HG03432 (cell line): ENCODE measurements at regions not wholly inside any gene's neighbourhood (a gene's known extent, or its start where the extent isn't known, plus 50 kb on each side); places are given as distances from the start of the nearest gene placed in this dataset.

ENCODE experiments used
- ATAC-seq: cut with Tn5 transposase; IDR thresholded peaks from one replicate; pipeline ENCODE4 v1.9.1; 2021; ENCODE audit warnings: mild to moderate bottlenecking, moderate library complexity; ENCODE audit not compliant: unreplicated experiment

DNA sequence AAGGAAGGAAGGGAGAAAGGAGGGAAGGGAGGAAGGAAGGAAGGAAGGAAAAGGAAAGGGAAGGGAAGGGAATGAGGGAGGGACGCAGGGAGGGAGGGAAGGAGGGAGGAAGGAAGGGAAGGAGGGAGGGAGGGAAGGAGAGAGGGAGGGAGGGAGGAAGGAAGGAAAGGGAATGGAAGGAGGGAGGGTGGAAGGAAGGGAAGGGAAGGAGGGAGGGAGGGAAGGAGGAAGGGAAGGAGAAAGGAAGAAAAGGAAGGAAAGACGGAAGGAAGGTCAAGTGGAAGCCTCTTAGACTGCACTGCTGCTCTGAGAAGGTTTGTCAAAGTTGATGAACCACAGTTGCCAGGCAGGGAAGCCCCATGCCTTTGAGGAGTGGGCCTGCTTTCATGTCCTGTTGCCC lies 324.3 kb upstream of the ZFP64 start:
- no peak for ATAC-seq

DNA sequence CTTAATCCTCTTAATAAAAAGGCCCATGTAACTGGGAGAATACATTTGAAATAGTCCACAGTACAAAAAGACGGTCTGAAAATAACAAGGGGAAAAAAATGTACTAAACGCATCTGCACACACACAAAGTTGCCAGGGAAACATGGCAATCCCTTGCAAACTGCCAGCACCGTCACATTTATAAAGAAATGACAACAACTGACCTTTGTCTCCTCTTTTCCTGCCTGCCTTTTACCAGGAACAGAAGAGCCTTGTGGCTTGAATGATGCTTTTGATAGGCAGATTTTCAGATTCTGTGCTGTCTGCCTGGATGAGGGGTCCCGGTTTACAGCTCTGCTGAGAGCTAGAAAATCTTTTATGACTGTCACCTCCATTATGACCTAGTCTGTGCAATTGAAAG lies 308.6 kb upstream of the ZFP64 start:
- no peak for ATAC-seq

DNA sequence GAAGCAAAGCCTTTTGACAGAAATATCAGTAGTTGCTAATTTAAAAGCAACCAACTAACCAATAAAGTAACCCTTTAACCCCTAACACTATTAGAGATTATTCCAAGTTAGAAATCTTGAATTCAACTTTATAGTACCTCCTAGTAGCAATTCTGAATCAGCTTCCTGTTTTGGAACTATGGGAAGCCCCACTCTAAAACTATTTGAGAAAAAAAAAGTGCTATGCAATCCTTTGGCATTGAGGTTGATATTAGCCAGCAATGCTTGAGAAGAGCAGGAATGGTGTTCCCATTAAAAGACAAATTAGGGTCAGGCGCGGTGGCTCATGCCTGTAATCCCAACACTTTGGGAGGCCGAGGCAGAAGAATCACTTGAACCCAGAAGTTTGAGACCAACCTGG lies 306.2 kb upstream of the ZFP64 start:
- ATAC-seq: no peak

DNA sequence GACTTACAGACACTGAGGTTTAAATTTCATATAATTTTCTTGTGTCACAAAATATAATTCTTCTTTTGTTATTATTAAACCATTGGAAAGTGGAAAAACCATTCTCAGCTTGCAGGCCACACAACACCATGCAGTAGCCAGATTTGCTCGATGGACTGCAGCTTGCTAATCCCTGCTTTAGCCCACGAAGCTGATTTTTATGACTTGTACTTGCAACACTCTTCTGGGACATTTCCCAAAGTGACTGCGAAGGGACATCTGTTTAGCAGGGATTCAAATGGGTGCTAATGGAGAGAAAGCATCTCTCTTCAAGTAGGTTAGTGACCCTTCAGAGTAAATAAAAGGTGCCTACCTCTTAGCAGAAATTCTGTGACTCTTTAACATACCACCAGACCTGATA lies 304.6 kb upstream of the ZFP64 start:
- ATAC-seq: no peak

DNA sequence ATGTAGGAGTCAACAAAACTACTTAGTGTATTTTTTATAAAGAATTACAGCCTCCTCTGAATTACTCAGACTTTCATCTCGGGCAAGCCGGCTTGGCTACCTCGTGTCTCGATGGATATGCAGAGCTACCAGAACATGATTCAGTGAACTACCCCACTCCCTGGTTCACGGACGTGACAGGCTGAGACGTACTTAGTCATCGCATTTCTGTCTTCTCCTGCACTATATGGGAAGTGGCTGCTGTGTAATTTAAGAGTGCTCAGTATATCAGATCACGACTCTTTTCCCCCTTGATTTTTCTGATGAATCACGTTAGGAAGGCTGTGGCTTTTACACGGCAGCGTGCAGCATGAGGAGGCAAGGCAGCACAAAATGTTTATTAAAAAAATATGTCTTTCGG lies 302.7 kb upstream of the ZFP64 start:
- no peak for ATAC-seq

DNA sequence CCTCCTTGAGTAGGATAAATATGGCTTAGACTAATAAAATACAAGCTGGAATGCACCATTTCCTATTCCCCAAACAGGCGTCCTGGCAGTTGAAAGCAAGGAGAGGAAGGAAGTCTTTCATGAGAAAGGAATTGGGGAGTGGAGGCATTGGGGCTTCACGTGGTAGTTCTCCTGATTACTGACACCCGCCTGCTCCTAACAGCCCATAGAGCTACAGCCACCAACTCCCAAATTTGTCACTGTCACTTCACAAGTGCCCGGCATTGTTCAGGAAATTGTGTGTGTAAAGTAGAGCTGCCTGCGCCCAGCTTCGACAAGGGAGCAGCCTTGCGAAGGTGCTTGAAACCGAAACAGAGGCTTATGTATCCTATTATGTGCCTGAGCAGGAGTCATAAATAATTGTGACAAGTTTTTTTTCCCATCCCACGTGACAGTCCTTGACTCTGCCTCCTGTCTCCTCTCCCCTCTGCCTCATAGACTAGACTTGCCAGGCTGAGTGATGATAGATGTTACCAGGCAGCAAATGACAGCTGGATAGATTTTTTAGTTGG lies 301.7 kb upstream of the ZFP64 start:
- no peak for ATAC-seq

DNA sequence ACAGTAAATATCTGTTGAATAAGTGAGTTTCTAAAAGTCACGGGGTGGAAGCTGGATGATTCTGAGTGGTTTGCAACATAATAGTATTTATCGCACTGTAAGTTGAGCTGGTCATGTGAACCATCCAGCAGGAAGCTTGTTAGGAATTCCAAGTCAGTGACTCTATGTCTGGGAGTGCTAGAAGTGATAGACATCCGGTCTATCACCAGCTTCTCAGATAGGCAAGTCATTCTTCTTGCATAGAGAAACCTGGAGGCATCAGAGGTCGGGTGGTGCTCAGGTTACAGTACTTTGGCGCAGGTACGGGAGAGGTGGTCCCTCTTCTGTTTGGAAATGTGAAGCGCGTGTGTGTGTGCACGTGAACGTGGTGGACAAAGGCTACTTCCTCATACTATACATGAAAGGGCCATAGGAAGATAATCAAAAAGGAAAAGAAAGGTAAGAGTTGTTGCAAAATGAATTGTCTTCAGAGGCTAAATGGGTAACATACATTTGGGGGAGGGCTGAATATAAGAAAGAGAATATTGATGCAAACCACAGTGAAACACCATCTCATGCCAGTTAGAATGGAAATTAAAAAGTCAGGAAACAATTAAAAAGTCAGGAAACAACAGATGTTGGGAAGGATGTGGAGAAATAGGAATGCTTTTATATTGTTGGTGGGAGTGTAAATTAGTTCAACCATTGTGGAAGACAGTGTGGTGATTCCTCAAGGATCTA lies 299.3 kb upstream of the ZFP64 start:
- no peak for ATAC-seq

DNA sequence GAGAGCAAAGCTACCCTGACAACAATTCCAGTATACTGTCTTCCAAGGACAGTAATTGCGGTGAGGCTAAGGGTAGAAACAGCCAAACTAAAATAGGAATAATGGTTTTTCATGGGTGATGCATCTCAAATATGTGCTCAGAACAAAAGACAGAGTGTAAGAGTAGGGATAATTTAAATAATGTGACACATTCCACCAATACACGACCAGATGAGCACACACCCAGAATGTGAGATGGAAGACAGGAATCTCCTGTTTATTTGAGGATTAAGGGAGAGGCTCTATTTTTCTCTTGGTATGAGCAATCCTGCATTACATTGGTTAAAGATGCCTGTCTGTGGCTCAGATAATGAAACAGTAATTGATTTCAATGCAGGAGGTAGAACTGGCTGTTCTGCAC lies 292.9 kb upstream of the ZFP64 start:
- ATAC-seq: no peak

DNA sequence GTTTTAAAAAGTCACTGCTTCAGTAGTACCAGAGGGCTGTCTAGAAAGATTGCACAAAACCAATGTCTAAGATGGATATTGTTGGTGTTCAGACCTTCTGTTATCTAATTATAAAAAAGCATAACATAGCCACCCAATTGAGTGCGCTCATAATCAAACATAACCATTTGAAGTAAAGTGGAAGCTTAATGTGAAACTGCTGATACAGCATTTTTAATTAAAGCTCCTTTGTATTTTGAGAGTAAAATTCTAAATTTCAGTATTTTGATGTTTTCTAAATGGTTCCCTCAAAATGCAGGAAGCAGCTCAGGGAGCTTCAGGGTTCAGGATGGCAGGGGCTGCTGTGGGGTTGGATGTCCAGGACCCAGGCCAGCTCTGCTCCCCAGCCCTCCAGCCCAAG lies 291.8 kb upstream of the ZFP64 start:
- ATAC-seq: no peak

DNA sequence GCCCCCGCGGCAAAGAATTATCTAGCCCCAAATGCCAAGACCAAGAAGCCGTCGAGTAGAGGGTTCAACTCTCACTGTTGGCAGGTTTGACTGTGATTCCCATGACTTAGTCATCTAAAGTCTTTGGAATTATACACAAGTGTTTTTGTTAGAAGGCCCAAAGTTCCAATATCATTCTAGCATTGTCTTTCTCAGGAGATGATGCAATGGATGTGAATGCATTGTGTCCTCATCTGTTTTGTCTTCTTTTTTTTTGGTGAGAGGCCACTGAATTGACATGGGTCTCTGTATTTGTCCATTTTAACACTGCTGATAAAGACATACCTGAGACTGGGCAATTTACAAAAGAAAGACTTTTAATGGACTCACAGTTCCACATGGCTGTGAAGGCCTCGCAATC lies 290.5 kb upstream of the ZFP64 start:
- ATAC-seq: no peak

DNA sequence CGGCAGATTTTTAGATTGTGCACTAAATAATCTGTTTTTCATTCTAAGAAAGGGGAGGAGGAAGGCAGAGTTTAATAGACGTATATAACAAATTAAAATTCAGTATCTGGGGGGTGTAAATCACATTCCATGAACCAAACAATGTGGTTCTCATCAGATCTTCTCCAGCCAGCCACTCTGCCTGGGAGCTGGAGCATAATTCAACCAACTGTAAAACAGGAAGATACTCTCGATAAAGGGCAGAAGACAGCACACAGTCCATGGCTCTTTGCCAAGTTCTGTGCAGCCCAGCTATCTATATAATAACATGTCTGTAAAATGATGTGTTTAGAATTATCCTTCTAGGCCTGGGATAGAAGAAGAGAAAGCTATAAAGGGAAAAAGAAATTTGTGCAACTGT lies 289.9 kb upstream of the ZFP64 start:
- ATAC-seq: no peak

DNA sequence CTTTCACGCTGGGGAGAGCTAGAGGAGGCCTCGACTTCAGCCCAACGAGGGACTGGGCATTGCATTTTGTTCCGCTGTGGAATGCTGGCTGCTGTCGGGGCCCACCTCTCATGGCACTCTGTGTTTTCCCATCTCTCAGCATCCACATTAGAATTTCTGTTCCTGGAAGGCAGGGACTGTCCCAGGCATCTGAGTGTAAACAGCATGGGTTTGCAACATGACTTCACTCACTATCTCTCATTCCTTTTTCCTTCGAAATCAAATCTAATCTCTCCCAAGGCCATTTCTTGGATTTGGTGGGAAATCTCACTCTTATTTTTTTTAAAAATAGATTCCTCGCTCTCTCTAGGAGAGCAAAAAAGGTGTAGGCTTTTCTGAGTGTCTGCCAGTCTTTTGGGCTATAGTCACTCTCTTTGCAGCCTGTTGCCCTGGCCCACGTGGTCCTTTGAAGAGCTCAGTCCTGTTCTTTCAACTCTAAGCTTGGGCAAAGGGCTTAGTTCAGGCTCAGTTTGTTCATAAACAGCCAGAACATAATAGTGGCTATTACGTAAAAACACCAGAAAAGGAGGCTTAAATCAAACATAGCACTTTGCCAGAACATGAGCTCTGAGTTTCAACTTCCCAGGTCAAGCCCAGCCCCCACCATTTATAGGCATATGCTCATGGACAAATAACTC lies 284.6 kb upstream of the ZFP64 start:
- no peak for ATAC-seq

DNA sequence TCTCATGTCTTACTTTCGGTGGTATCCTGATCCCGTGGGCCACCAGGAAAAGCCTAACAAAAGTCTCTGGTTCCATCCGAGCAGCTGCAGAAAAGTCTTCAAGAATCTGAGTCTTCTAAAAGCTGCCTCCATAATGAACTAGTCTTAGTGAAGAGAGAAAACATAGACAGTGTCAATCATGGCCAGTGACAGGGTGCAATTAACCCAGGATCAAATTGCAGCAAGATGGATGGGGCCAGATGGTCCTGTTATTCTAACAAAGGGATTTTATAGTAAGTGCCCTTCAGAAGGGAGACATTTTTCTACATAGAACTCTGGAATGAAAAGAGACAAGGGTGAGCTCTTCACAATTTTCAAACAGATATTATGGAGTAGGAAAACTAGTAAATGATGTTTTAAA lies 281.6 kb upstream of the ZFP64 start:
- ATAC-seq: no peak

DNA sequence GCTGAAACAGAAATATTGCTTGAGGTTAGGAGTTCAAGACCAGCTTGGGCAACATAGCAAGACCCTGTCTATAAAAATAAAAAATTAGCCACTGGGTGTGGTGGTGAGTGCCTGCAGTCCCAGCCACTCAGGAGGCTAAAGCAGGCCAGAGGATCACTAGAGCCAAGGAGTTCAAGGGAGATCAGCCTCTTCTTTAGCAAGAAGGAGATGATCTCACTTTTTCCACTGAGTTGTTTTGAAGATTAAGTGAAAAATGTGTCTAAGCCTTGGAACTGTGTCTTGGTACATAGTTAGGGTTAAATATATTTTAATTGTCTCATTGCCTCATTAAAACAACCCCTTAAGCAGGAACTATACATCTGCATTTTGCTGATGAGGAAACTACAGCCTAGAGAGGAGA lies 279.0 kb upstream of the ZFP64 start:
- no peak for ATAC-seq

DNA sequence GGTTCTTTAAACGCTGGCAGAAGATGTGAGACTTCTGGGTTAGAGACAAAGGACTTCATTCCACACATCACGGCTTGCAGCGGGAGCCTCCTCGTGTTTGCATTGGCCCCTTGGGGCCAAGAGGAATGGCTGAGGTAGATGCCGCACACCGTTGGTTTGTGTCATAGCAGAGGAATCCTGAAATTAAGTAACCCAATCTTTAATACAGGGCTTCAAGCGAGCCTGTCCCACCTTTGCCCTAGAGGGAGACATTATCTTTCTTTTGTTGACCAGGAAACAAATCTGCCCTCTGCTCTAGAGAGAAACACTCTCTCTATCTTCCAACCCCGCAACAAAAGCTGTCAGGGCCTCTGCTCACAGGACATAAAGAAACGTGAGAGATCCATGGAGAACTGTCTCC lies 277.5 kb upstream of the ZFP64 start:
- no peak for ATAC-seq

DNA sequence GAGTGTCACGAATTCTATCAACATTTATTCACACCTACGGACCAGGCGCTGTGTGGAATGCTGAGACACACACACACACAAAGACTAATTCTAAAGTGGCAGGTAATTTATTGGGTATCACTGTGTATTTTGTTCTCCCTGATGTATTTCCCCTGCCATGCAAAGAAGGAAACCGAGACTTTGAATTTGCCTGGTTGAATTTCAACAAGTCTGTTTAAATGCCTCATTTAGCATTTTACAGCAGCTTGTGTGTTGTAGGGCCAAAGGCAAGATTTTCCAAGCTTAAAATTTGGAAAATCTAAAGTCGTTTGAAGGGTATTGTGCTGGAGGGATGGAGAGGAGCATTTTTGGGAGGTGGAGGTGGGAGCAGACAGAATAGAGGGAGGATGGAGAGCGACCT lies 274.4 kb upstream of the ZFP64 start:
- no peak for ATAC-seq

DNA sequence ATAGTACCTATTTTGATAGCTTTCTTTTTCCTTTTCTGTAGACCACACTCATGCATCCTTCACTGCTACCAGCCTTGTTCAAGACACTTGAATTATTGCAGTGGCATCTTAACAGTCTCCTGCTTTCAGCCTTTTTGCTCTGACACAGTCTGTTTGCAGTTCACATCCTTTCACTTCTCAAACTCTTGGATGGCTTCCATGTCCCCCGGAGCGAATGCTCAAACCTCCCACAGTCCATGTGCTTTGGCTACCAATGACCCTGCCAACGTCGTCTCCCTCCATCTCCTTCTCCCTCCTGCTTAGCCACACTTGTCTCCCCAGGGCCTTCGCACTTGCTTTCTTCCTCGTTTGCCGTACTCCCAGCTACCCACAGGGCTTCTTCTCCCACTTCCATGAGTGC lies 270.0 kb upstream of the ZFP64 start:
- no peak for ATAC-seq

DNA sequence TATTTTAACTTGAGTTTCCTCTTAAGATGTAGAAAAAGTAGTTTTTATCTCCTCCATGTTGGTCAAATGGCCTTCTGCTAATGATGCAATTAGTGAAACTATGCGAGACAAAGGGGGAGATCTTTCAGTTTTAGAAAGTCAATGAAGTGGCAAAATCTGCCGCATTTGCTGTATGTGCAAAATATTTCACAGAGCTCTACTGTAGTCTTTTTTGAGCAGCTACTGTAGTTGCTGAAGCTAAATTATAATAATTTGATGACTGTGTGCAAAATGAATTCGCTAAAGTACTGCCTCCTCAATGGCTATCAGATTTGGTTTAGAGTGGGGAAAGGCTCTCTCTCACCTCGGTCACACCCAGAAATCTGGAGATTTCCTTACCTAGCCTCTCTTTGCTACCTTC lies 267.6 kb upstream of the ZFP64 start:
- no peak for ATAC-seq

DNA sequence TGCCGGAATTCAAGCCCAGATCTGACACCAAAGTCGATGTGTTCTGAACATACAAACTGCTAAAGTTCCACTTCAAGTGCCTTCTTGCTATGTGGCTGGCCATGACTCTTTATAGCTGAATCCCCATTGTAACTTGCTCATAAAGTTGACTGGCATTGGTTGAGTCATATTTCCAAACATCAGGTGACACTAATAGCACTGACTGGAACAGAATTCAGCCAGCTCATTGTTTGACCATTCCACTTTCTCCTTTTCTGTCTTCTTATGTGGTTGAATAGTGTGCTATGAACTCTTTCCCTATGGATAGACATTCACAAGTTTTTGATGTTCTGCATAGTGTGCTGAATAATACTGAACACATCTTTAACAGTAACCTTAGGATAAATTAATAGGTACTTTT lies 266.2 kb upstream of the ZFP64 start:
- no peak for ATAC-seq

DNA sequence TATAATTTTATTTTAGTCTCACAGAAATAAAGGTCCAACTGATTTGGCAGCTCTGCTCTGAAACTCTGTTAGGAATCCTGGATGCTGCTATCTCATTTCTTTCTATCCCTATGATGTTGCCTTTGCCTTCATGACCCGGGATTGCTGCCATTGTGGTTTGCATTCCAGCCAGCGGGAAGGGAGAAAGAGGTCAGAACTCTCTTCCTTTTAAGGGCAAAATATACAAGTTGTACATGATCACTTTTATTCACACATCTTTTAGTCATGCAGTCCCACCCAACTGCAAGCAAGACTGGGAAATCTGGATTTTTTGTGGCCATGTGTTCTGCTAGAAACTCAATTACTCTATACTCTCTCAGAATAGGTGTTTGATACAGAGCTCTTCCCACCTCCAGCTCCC lies 263.1 kb upstream of the ZFP64 start:
- no peak for ATAC-seq

DNA sequence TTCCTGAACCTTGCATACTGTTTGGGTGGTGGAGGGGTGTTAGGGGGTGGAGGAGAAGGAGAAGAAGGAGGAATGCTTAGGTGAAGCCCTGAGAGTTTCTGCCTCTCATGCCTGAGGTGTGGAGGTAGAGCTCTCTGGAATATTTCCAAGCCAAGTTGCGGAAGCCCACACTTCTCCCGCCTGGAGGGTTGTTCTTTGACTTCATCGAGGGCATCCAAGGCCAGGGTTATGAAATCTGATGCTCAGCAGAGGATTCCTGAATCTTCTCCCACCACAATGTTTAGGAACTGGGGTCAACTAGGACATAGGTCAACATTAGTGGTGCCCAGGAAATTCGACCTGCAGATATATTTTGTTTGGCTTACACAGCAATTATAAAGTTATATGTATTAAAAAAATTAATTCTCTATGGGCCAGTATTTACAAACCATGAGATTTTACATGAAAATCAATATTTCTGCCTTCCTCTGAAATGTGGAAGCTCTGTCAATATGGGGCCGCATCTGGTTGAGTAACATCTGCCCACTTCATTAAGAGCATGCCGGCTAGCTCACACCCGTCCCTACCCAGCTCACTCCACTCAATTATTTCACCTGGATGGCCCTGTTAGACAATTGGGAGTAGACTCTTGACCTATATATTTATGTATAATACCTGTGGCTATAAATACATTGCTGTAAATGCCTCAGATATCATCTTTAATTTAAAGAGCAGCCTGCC lies 257.1 kb upstream of the ZFP64 start:
- no peak for ATAC-seq

DNA sequence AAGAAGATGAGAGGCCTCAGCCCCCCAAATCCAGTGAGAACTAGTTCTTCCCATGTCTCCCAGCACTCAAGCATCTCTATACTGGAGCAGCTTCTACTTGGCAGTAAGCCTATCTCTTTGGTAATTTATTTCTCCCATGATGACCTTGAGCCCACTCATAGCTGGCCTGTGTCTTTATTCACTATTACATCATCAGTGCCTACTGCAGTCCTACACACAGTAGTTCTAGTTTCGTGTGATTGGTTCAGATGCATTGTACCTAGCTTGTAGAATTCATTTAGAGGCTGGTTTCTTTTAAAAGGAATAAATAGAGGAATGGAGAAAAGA lies 255.6 kb upstream of the ZFP64 start:
- no peak for ATAC-seq
